HEK293 (cell line): ENCODE measurements at regions not wholly inside any gene's neighbourhood (a gene's known extent, or its start where the extent isn't known, plus 50 kb on each side); places are given as distances from the start of the nearest gene placed in this dataset.

Experiments used
- CTCF ChIA-PET: fragments of 350-600 bp; formaldehyde crosslinking; extraction: SDS; loops from one replicate; lab custom pipeline; 2021; ENCODE audit warnings: antibody characterized with exemption; lab: Yijun Ruan, JAX
- POLR2A ChIA-PET: fragments of 300-600 bp; formaldehyde crosslinking; extraction: SDS; loops from one replicate; lab custom pipeline; 2020; ENCODE audit warnings: antibody characterized with exemption, inconsistent platforms; lab: Yijun Ruan, JAX
- H3K27ac ChIP-seq: fragments of 200-500 bp; sonication (Bioruptor generic); 2 replicates; pipeline ENCODE4 v1.5.1; 2014; ENCODE audit warnings: low read depth, low read length, control low read depth, inconsistent platforms; ENCODE audit errors: extremely low read depth
- H3K36me3 ChIP-seq, 2 experiments: fragments of 200-500 bp in 1 of 2; sonication (Bioruptor generic) in 1 of 2; 1 replicate in 1 of 2; 2 replicates in 1 of 2; pipeline ENCODE4 v1.5.1; 2014 to 2017; ENCODE audit warnings: inconsistent platforms in 2 of 2, low read length in 2 of 2; ENCODE audit not compliant: control insufficient read depth in 2 of 2, insufficient read depth in 1 of 2
- H3K4me1 ChIP-seq: fragments of 200-500 bp; sonication (Bioruptor generic); 2 replicates; pipeline ENCODE4 v1.5.1; 2014; ENCODE audit warnings: mild to moderate bottlenecking, low read length, inconsistent platforms; ENCODE audit not compliant: control insufficient read depth, insufficient read depth
- H3K4me3 ChIP-seq: 2 replicates; pipeline ENCODE4 v1.5.1; 2011; ENCODE audit warnings: low read depth, mild to moderate bottlenecking, control low read depth, low read length, moderate library complexity
- H3K9me3 ChIP-seq: fragments of 200-500 bp; sonication (Bioruptor generic); 2 replicates; pipeline ENCODE4 v1.5.1; 2014; ENCODE audit warnings: low read depth, low read length, inconsistent platforms; ENCODE audit not compliant: control insufficient read depth, insufficient read depth
- HOXD13 ChIP-seq: sonication (generic); formaldehyde crosslinking; IDR thresholded peaks from 2 replicates; pipeline ENCODE4 v1.8.0; 2022; ENCODE audit warnings: missing genetic modification reagents, borderline replicate concordance
- ZBTB8A ChIP-seq: fragments of 450-650 bp; formaldehyde crosslinking; IDR thresholded peaks from 2 replicates; pipeline ENCODE4 v1.5.1; 2016; ENCODE audit warnings: missing biosample characterization, missing genetic modification characterization
- ZFP41 ChIP-seq: fragments of 450-650 bp; formaldehyde crosslinking; IDR thresholded peaks from 2 replicates; pipeline ENCODE4 v1.5.1; 2016; ENCODE audit warnings: missing biosample characterization, missing genetic modification characterization, borderline replicate concordance
- ZNF112 ChIP-seq: fragments of 450-650 bp; formaldehyde crosslinking; IDR thresholded peaks from 2 replicates; pipeline ENCODE4 v1.5.0; 2017; ENCODE audit warnings: missing biosample characterization, missing genetic modification characterization
- ZNF16 ChIP-seq: fragments of 450-650 bp; formaldehyde crosslinking; IDR thresholded peaks from 2 replicates; pipeline ENCODE4 v1.5.1; 2016; ENCODE audit warnings: low read depth, missing biosample characterization, missing genetic modification characterization
- ZNF169 ChIP-seq: fragments of 450-650 bp; formaldehyde crosslinking; IDR thresholded peaks from 2 replicates; pipeline ENCODE4 v1.5.1; 2016; ENCODE audit warnings: missing biosample characterization, missing genetic modification characterization
- ZNF214 ChIP-seq: fragments of 450-650 bp; formaldehyde crosslinking; IDR thresholded peaks from 2 replicates; pipeline ENCODE4 v1.5.1; 2017; ENCODE audit warnings: missing biosample characterization, mild to moderate bottlenecking, missing genetic modification characterization, borderline replicate concordance
- ZNF239 ChIP-seq: fragments of 450-650 bp; formaldehyde crosslinking; IDR thresholded peaks from 2 replicates; pipeline ENCODE4 v1.5.1; 2016; ENCODE audit warnings: missing biosample characterization, missing genetic modification characterization
- ZNF37A ChIP-seq: fragments of 450-650 bp; IDR thresholded peaks from 2 replicates; pipeline ENCODE4 v1.5.1; 2018; ENCODE audit warnings: missing biosample characterization, missing genetic modification characterization
- ZNF529 ChIP-seq: fragments of 450-650 bp; formaldehyde crosslinking; IDR thresholded peaks from 2 replicates; pipeline ENCODE4 v1.5.1; 2017; ENCODE audit warnings: missing genetic modification characterization, missing biosample characterization; ENCODE audit not compliant: insufficient replicate concordance
- ZNF548 ChIP-seq: fragments of 450-650 bp; formaldehyde crosslinking; IDR thresholded peaks from 2 replicates; pipeline ENCODE4 v1.5.1; 2016; ENCODE audit warnings: missing biosample characterization, missing genetic modification characterization
- ZNF558 ChIP-seq: fragments of 450-650 bp; formaldehyde crosslinking; IDR thresholded peaks from 2 replicates; pipeline ENCODE4 v1.5.1; 2016; ENCODE audit warnings: missing biosample characterization, missing genetic modification characterization
- ZNF596 ChIP-seq: fragments of 450-650 bp; IDR thresholded peaks from 2 replicates; pipeline ENCODE4 v1.5.0; 2018; ENCODE audit warnings: missing biosample characterization, mild to moderate bottlenecking, missing genetic modification characterization, moderate library complexity
- ZNF610 ChIP-seq: fragments of 450-650 bp; formaldehyde crosslinking; IDR thresholded peaks from 2 replicates; pipeline ENCODE4 v1.5.1; 2016; ENCODE audit warnings: missing biosample characterization, missing genetic modification characterization, borderline replicate concordance
- ZNF621 ChIP-seq: fragments of 450-650 bp; formaldehyde crosslinking; IDR thresholded peaks from 2 replicates; pipeline ENCODE4 v1.5.1; 2017; ENCODE audit warnings: missing biosample characterization, missing genetic modification characterization
- ZNF670 ChIP-seq: fragments of 450-650 bp; formaldehyde crosslinking; IDR thresholded peaks from 2 replicates; pipeline ENCODE4 v1.5.1; 2016; ENCODE audit warnings: missing biosample characterization, missing genetic modification characterization, low read depth
- ZNF76 ChIP-seq: fragments of 450-650 bp; formaldehyde crosslinking; IDR thresholded peaks from 2 replicates; pipeline ENCODE4; 2016; ENCODE audit warnings: low read depth, missing biosample characterization, missing genetic modification characterization, borderline replicate concordance
- ZNF776 ChIP-seq: fragments of 450-650 bp; formaldehyde crosslinking; IDR thresholded peaks from 2 replicates; pipeline ENCODE4 v1.5.0; 2017; ENCODE audit warnings: missing biosample characterization, missing genetic modification characterization, borderline replicate concordance
- ZNF837 ChIP-seq: fragments of 450-650 bp; formaldehyde crosslinking; IDR thresholded peaks from 2 replicates; pipeline ENCODE4 v1.5.1; 2016; ENCODE audit warnings: missing biosample characterization, missing genetic modification characterization
- ZSCAN30 ChIP-seq: fragments of 450-650 bp; IDR thresholded peaks from 2 replicates; pipeline ENCODE4 v1.5.1; 2018; ENCODE audit warnings: missing biosample characterization, mild to moderate bottlenecking, missing genetic modification characterization, moderate library complexity
- TF ChIP-seq, protein P1 (sequence below): fragments of 450-650 bp; formaldehyde crosslinking; IDR thresholded peaks from 2 replicates; pipeline ENCODE4 v1.5.1; 2016; ENCODE audit warnings: missing biosample characterization, missing genetic modification characterization
- TF ChIP-seq, protein P2 (sequence below): fragments of 450-650 bp; formaldehyde crosslinking; IDR thresholded peaks from 2 replicates; pipeline ENCODE4 v1.5.1; 2016; ENCODE audit warnings: missing biosample characterization, missing genetic modification characterization
- TF ChIP-seq, protein P3 (sequence below): fragments of 450-650 bp; IDR thresholded peaks from 2 replicates; pipeline ENCODE4 v1.5.1; 2018; ENCODE audit warnings: missing biosample characterization, missing genetic modification characterization
- TF ChIP-seq, protein P4 (sequence below): fragments of 450-650 bp; formaldehyde crosslinking; IDR thresholded peaks from 2 replicates; pipeline ENCODE4 v1.5.1; 2016; ENCODE audit warnings: missing biosample characterization, missing genetic modification characterization
- TF ChIP-seq, protein P5 (sequence below): fragments of 450-650 bp; formaldehyde crosslinking; IDR thresholded peaks from 2 replicates; pipeline ENCODE4 v1.5.1; 2016; ENCODE audit warnings: missing biosample characterization, missing genetic modification characterization

DNA sequence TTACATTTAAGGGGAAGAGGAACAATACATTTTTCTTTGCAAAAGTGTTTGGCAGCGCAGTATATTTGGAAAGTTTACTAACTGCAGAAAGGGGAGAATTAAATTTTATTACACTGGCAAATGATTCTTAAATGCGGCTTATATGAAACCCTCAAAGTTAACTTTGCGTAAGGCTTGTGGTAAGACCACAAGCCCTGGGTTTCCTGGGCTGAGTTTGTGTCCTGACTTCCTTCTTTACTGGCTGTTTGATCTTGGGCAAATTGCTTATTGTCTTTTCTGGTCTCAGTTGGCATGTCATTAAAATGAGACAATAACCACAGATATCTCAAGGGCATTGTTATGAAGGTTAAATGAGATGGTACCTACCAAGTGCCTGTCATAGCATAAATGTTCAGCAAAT is 106.8 kb downstream of the GLRX3 start:
- no peaks in the 10 kb centered on the region for H3K36me3 ChIP-seq
- TF ChIP-seq ZNF76 (tag by site-specific recombination) (no peak), ZNF558 (tag by site-specific recombination) (no peak), ZNF16 (tag by site-specific recombination) (no peak), ZNF529 (tag by site-specific recombination) (no peak), ZNF776 (tag by site-specific recombination) (no peak)
- TF ChIP-seq, protein P1, sequence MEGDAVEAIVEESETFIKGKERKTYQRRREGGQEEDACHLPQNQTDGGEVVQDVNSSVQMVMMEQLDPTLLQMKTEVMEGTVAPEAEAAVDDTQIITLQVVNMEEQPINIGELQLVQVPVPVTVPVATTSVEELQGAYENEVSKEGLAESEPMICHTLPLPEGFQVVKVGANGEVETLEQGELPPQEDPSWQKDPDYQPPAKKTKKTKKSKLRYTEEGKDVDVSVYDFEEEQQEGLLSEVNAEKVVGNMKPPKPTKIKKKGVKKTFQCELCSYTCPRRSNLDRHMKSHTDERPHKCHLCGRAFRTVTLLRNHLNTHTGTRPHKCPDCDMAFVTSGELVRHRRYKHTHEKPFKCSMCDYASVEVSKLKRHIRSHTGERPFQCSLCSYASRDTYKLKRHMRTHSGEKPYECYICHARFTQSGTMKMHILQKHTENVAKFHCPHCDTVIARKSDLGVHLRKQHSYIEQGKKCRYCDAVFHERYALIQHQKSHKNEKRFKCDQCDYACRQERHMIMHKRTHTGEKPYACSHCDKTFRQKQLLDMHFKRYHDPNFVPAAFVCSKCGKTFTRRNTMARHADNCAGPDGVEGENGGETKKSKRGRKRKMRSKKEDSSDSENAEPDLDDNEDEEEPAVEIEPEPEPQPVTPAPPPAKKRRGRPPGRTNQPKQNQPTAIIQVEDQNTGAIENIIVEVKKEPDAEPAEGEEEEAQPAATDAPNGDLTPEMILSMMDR (tag by site-specific recombination): no peak

DNA sequence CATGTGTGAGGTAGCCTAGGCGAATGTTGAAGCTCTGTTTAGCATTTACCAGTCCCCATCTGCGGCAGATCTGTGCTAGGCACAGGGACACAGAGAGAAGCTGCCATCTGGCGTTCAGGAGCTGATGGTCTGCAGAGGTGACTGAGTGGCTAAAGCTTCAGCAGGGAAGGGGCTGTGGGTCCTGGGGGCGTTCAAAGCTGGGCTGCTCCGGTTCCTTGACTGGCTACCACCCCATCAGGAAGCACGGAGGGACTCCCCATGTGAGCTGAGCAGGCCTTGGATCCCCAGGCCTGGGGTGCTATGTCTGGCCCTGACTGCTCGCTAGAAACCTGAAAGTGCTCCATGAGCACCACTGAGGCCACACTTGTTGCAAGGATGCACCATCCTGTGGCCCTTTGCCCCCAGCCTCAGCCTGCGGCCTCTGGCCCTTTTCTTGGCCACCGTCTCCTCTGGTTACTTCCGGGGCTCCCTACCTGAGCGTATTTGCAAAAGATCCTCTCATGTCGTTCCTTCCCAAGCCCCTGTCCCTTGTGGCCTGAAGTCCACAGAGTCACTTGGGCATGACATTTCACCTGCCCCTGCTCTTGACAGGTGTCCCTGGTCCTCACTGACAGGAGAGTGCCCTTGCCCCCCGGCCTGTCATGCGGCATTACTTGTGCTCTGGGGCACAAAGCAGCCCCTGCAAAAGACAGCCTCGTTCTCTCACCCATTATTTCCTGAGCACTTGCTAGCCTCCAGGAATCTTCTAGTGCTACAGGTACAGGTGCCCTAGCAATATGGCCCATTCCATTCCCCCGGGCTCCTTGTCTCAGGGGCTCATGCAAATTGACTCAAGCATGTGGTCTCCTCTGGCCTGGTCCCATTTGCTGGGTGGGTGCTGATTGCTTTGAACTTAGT is 108.1 kb downstream of the GLRX3 start:
- no peaks in the 10 kb centered on the region for H3K4me1 ChIP-seq
- H3K27ac ChIP-seq: no peak overlapping the region
- H3K36me3 ChIP-seq: no peaks in the 10 kb centered on the region
- CTCF ChIA-PET: no interaction called here
- H3K4me3 ChIP-seq: no peak overlapping the region
- TF ChIP-seq ZNF621 (no peak), ZNF214 (no peak), ZBTB8A (tag by site-specific recombination) (no peak), ZNF670 (tag by site-specific recombination) (no peak), ZNF596 (tag by site-specific recombination) (no peak), ZNF610 (no peak), ZNF837 (tag by site-specific recombination) (no peak), ZNF239 (tag by site-specific recombination) (no peak), ZNF37A (tag by site-specific recombination) (no peak), HOXD13 (CRISPR knock-in tag) (no peak), ZNF169 (tag by site-specific recombination) (no peak), ZFP41 (tag by site-specific recombination) (no peak), ZSCAN30 (tag by site-specific recombination) (no peak), ZNF112 (tag by site-specific recombination) (no peak), ZNF548 (tag by site-specific recombination) (no peak)
- TF ChIP-seq, protein P2, sequence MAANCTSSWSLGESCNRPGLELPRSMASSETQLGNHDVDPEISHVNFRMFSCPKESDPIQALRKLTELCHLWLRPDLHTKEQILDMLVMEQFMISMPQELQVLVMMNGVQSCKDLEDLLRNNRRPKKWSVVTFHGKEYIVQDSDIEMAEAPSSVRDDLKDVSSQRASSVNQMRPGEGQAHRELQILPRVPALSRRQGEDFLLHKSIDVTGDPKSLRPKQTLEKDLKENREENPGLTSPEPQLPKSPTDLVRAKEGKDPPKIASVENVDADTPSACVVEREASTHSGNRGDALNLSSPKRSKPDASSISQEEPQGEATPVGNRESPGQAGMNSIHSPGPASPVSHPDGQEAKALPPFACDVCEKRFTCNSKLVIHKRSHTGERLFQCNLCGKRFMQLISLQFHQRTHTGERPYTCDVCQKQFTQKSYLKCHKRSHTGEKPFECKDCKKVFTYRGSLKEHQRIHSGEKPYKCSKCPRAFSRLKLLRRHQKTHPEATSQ (tag by site-specific recombination): no peak
- TF ChIP-seq, protein P3, sequence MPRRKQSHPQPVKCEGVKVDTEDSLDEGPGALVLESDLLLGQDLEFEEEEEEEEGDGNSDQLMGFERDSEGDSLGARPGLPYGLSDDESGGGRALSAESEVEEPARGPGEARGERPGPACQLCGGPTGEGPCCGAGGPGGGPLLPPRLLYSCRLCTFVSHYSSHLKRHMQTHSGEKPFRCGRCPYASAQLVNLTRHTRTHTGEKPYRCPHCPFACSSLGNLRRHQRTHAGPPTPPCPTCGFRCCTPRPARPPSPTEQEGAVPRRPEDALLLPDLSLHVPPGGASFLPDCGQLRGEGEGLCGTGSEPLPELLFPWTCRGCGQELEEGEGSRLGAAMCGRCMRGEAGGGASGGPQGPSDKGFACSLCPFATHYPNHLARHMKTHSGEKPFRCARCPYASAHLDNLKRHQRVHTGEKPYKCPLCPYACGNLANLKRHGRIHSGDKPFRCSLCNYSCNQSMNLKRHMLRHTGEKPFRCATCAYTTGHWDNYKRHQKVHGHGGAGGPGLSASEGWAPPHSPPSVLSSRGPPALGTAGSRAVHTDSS: no peak
- TF ChIP-seq, protein P4, sequence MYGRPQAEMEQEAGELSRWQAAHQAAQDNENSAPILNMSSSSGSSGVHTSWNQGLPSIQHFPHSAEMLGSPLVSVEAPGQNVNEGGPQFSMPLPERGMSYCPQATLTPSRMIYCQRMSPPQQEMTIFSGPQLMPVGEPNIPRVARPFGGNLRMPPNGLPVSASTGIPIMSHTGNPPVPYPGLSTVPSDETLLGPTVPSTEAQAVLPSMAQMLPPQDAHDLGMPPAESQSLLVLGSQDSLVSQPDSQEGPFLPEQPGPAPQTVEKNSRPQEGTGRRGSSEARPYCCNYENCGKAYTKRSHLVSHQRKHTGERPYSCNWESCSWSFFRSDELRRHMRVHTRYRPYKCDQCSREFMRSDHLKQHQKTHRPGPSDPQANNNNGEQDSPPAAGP (tag by site-specific recombination): no peak
- TF ChIP-seq, protein P5, sequence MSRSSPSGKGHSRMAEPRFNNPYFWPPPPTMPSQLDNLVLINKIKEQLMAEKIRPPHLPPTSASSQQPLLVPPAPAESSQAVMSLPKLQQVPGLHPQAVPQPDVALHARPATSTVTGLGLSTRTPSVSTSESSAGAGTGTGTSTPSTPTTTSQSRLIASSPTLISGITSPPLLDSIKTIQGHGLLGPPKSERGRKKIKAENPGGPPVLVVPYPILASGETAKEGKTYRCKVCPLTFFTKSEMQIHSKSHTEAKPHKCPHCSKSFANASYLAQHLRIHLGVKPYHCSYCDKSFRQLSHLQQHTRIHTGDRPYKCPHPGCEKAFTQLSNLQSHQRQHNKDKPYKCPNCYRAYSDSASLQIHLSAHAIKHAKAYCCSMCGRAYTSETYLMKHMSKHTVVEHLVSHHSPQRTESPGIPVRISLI: no peak
- POLR2A ChIA-PET: no interaction called here
- H3K9me3 ChIP-seq: no peaks in the 10 kb centered on the region; the same call in 1 of the 2 replicates

More for the DNA sequence above, 106.8 kb downstream of the GLRX3 start:
- Histone ChIP-seq H3K4me1 (no peaks in the 10 kb centered on the region), H3K4me3 (no peak overlapping the region), H3K9me3 (no peaks in the 10 kb centered on the region; the same call in 1 of the 2 replicates), H3K27ac (no peak overlapping the region)
- CTCF ChIA-PET: no interaction called here
- POLR2A ChIA-PET: no interaction called here
